DOHH2 (cell line): ENCODE measurements at regions not wholly inside any gene's neighbourhood (a gene's known extent, or its start where the extent isn't known, plus 50 kb on each side); places are given as distances from the start of the nearest gene placed in this dataset.

Experiments
- H3F3A ChIP-seq: fragments of 200-600 bp; sonication (generic), shearing (Covaris generic); 2 replicates; pipeline ENCODE4 v1.6.0; 2016; ENCODE audit warnings: antibody characterized with exemption, mild to moderate bottlenecking; ENCODE audit not compliant: control insufficient read depth, insufficient read depth
- H3K27ac ChIP-seq: fragments of 200-600 bp; sonication (generic); 2 replicates; pipeline ENCODE4 v1.5.1; 2014; ENCODE audit warnings: low read depth, mild to moderate bottlenecking, low read length, moderate library complexity
- H3K27me3 ChIP-seq: fragments of 200-600 bp; sonication (generic); 2 replicates; pipeline ENCODE4 v1.6.1; 2014; ENCODE audit warnings: mild to moderate bottlenecking, low read length, mixed read lengths; ENCODE audit not compliant: control insufficient read depth
- H3K36me3 ChIP-seq: fragments of 200-600 bp; sonication (generic); 2 replicates; pipeline ENCODE4 v1.6.1; 2014; ENCODE audit warnings: mild to moderate bottlenecking, low read length, moderate library complexity, mixed read lengths; ENCODE audit not compliant: control insufficient read depth
- H3K4me1 ChIP-seq: fragments of 200-600 bp; sonication (generic); 2 replicates; pipeline ENCODE4 v1.6.1; 2014; ENCODE audit warnings: mild to moderate bottlenecking, low read length, mixed read lengths; ENCODE audit not compliant: control insufficient read depth
- H3K4me2 ChIP-seq: fragments of 200-600 bp; sonication (generic); 2 replicates; pipeline ENCODE4 v1.6.0; 2014; ENCODE audit warnings: mild to moderate bottlenecking, low read length, moderate library complexity
- H3K4me3 ChIP-seq: fragments of 200-600 bp; sonication (generic); 2 replicates; pipeline ENCODE4 v1.5.1; 2014; ENCODE audit warnings: mild to moderate bottlenecking, low read length, mixed read lengths
- H3K79me2 ChIP-seq: fragments of 200-600 bp; sonication (generic); 2 replicates; pipeline ENCODE4 v1.6.1; 2014; ENCODE audit warnings: mild to moderate bottlenecking, low read length, mixed read lengths; ENCODE audit not compliant: control insufficient read depth
- H3K9me2 ChIP-seq: fragments of 200-600 bp; sonication (generic); replicated peaks from 2 replicates; pipeline ENCODE4 v1.6.1; 2014; ENCODE audit warnings: mild to moderate bottlenecking, low read length, mixed read lengths; ENCODE audit not compliant: control insufficient read depth
- H3K9me3 ChIP-seq: fragments of 200-600 bp; sonication (generic); 2 replicates; pipeline ENCODE4 v1.6.1; 2014; ENCODE audit warnings: antibody characterized with exemption, low read length, mixed read lengths; ENCODE audit not compliant: control insufficient read depth, insufficient read depth
- H4K20me1 ChIP-seq: fragments of 200-600 bp; sonication (generic); 2 replicates; pipeline ENCODE4 v1.6.0; 2014; ENCODE audit warnings: low read depth, mild to moderate bottlenecking, antibody characterized with exemption, low read length, moderate library complexity; ENCODE audit not compliant: control insufficient read depth, insufficient read depth
- EZH2phosphoT487 ChIP-seq: fragments of 200-600 bp; sonication (generic); IDR thresholded peaks from 2 replicates; pipeline ENCODE4 v1.6.1; 2017; ENCODE audit warnings: borderline replicate concordance, mild to moderate bottlenecking, antibody characterized with exemption, low read length, moderate library complexity, mixed read lengths
- TF ChIP-seq, protein P1 (sequence below): fragments of 200-600 bp; sonication (generic); IDR thresholded peaks from one replicate; pipeline ENCODE4 v1.5.1; 2014; ENCODE audit warnings: antibody characterized with exemption, mild to moderate bottlenecking, low read depth, low read length; ENCODE audit not compliant: poor library complexity, severe bottlenecking

DNA sequence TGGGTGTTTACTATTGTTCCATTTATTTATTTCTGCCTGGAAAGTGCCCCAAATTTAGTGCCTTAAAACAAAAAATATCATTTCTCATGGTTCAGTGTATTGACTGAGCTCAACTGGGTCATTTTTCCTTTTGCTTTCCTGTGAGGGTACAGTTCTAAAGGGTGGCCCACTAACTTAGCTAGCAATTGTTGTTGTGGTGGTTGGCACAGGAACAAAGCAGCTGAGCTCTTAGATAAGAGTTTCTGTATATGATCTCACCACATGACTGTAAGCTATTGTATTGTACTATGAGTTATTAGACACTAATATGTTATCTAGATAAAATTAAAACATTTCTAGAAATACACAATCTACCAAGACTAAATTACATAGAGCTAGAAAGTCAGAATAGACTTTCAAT, 1283.7 kb downstream of the OTOL1 start:
- Histone ChIP-seq H3K79me2 (no peaks in the 10 kb centered on the region), H3F3A (no peaks in the 10 kb centered on the region), H3K9me2 (no peaks in the 10 kb centered on the region), H3K9me3 (no peaks in the 10 kb centered on the region), H3K36me3 (no peaks in the 10 kb centered on the region), H3K4me2 (no peak overlapping the region), H3K4me3 (no peak overlapping the region), H3K4me1 (no peaks in the 10 kb centered on the region), H3K27me3 (no peaks in the 10 kb centered on the region), H4K20me1 (no peaks in the 10 kb centered on the region), H3K27ac (no peak overlapping the region)
- TF ChIP-seq, protein P1, sequence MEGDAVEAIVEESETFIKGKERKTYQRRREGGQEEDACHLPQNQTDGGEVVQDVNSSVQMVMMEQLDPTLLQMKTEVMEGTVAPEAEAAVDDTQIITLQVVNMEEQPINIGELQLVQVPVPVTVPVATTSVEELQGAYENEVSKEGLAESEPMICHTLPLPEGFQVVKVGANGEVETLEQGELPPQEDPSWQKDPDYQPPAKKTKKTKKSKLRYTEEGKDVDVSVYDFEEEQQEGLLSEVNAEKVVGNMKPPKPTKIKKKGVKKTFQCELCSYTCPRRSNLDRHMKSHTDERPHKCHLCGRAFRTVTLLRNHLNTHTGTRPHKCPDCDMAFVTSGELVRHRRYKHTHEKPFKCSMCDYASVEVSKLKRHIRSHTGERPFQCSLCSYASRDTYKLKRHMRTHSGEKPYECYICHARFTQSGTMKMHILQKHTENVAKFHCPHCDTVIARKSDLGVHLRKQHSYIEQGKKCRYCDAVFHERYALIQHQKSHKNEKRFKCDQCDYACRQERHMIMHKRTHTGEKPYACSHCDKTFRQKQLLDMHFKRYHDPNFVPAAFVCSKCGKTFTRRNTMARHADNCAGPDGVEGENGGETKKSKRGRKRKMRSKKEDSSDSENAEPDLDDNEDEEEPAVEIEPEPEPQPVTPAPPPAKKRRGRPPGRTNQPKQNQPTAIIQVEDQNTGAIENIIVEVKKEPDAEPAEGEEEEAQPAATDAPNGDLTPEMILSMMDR, result no peak
- TF ChIP-seq EZH2phosphoT487, result no peak

DNA sequence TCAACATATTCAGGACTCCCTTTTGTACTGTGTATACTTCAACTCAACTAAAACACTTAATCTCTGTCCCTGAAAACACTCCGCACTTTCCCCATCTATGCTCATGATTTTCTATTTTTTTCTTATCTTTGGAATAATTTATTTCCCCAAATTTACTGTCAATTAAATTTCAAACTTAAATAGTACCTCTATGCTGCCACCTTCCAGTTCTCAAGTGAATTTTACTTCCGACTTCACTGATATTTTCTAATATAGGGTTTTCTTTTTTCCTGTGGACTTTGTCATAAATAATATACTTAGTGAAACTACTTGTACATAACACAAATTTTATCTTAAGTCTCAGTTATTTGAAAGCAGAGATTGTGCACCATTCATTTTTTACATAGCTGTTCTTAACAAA, 1303.3 kb downstream of the OTOL1 start:
- no peaks in the 10 kb centered on the region for H3K4me1 ChIP-seq
- TF ChIP-seq, protein P1, result no peak
- TF ChIP-seq EZH2phosphoT487, result no peak

DNA sequence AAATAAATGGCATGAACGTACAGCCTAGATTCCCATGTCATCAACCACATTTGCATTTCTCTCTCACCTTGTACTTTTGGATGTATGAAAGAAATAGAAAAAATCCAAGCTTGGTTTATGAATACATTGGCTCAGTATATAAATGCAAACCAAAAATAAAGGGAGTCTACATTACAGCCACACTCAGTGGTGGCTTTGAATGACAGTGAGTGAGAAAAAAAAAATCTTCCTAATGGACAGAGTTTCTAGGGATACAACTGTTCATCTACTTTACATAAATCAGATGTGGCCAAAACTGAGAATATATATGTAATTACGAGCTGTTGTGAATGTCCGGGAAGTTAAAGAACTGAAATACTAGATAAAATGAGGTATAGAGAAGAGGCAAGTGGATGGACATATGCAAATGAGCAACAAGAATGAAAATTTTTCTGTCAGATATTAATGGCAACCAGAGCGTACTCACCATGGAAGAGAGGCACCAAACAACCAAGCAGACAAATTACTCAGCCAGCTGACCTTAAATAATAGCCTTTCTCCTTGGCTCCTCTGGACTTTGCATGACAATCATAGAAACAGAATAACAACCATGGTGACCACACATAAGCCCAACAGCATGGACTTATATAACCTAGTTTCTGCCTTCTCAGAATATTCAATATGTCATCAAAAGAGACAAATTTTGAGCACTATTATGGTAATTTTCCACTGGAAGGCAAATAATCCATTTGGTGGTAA, 1305.8 kb downstream of the OTOL1 start:
- no peaks in the 10 kb centered on the region for H3K9me3 ChIP-seq

More for the DNA sequence above, 1303.3 kb downstream of the OTOL1 start:
- no peaks in the 10 kb centered on the region for H3F3A ChIP-seq
- H3K4me3 ChIP-seq, result no peak overlapping the region
- H3K36me3 ChIP-seq, result no peaks in the 10 kb centered on the region
- H3K79me2 ChIP-seq, result no peaks in the 10 kb centered on the region
- no peak overlapping the region for H3K27ac ChIP-seq
- H3K9me3 ChIP-seq, result no peaks in the 10 kb centered on the region
- no peaks in the 10 kb centered on the region for H3K9me2 ChIP-seq
- H4K20me1 ChIP-seq, result no peaks in the 10 kb centered on the region
- H3K4me2 ChIP-seq, result no peak overlapping the region
- H3K27me3 ChIP-seq, result no peaks in the 10 kb centered on the region

More for the DNA sequence above, 1305.8 kb downstream of the OTOL1 start:
- Histone ChIP-seq H3K9me2 (no peaks in the 10 kb centered on the region), H3K4me1 (no peaks in the 10 kb centered on the region), H3K36me3 (no peaks in the 10 kb centered on the region), H3K4me3 (no peak overlapping the region), H3K4me2 (no peak overlapping the region), H4K20me1 (no peaks in the 10 kb centered on the region), H3K27ac (no peak overlapping the region), H3K27me3 (no peaks in the 10 kb centered on the region), H3F3A (no peaks in the 10 kb centered on the region), H3K79me2 (no peaks in the 10 kb centered on the region)
- TF ChIP-seq, protein P1, result no peak
- TF ChIP-seq EZH2phosphoT487, result no peak
